ENCODE measurements at regions not wholly inside any gene's neighbourhood (a gene's known extent, or its start where the extent isn't known, plus 50 kb on each side); places are given as distances from the start of the nearest gene placed in this dataset.

DNA sequence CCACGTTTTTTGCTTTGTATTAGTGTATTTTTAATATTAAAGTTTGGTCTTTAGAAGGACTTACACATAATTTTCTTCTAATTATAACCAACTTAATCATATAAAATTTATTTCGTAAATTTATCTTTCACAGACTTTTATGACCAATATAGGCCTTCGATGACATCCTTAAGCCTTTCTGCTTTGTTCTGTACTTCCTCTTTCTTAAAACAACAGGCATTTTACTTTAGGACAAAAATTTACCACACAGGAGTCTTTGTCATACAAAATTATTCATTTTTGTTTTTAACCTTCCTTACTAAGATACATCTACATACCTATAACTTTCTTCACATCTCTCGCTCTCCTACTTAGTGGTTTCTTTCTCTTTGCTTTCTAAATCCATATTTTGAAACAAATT, 56.3 kb downstream of the RGS12 start:
- DNase-seq (ENCODE audit: low read depth), result no peak
- H3K4me3 ChIP-seq (ENCODE audit: control insufficient read depth, low read depth, low read length), result no peak overlapping the region
- TF ChIP-seq, protein P1, sequence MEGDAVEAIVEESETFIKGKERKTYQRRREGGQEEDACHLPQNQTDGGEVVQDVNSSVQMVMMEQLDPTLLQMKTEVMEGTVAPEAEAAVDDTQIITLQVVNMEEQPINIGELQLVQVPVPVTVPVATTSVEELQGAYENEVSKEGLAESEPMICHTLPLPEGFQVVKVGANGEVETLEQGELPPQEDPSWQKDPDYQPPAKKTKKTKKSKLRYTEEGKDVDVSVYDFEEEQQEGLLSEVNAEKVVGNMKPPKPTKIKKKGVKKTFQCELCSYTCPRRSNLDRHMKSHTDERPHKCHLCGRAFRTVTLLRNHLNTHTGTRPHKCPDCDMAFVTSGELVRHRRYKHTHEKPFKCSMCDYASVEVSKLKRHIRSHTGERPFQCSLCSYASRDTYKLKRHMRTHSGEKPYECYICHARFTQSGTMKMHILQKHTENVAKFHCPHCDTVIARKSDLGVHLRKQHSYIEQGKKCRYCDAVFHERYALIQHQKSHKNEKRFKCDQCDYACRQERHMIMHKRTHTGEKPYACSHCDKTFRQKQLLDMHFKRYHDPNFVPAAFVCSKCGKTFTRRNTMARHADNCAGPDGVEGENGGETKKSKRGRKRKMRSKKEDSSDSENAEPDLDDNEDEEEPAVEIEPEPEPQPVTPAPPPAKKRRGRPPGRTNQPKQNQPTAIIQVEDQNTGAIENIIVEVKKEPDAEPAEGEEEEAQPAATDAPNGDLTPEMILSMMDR (conservative IDR thresholded peaks at IDR 0.05; ENCODE audit: control insufficient read depth, insufficient read depth, low read depth, low read length), result no peak

DNA sequence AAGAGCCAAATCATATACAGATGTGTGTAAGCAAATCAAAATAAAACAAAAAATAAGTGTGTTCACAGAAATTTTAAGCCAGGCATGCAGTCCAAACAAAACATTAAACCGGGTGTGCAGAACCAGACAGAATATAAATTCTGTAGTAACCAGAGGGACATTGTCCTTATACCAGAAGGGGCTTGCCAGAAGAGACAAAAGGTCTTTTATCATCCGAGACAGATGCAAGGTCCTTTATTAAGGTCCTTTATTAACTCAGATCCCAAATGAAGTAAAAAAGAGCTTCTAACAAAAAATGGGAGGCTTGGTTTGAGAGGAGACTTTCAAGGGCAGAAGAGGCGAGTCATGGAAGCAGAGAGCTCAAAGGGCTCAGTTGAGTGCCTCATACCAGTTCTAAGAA, 59.2 kb downstream of the RGS12 start:
- TF ChIP-seq, protein P1 (conservative IDR thresholded peaks at IDR 0.05; ENCODE audit: control insufficient read depth, insufficient read depth, low read depth, low read length), result no peak
- no peak overlapping the region for H3K4me3 ChIP-seq (ENCODE audit: control insufficient read depth, low read depth, low read length)
- no peak for DNase-seq (ENCODE audit: low read depth)

DNA sequence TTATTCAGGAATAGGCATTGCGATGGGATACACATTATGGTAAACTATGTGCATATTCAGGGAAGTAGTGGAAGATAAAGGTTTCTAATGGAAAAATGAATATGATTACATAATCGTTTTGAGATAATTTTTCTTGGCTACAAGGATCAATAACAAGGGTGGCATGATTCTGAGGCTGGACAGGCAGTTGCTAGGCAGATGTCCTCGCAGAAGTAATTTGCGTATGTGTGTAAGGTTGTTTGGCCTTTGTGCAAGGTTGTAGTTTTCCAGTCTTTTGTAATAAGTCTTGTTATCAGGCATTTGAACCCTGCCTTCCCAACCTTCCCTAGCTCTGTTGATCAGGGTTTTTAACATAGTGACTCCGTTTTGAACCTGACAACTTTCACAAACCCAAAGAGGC, 59.7 kb downstream of the RGS12 start:
- no peak overlapping the region for H3K4me3 ChIP-seq (ENCODE audit: control insufficient read depth, low read depth, low read length)
- DNase-seq (ENCODE audit: low read depth), result no peak
- TF ChIP-seq, protein P1 (conservative IDR thresholded peaks at IDR 0.05; ENCODE audit: control insufficient read depth, insufficient read depth, low read depth, low read length), result no peak

DNA sequence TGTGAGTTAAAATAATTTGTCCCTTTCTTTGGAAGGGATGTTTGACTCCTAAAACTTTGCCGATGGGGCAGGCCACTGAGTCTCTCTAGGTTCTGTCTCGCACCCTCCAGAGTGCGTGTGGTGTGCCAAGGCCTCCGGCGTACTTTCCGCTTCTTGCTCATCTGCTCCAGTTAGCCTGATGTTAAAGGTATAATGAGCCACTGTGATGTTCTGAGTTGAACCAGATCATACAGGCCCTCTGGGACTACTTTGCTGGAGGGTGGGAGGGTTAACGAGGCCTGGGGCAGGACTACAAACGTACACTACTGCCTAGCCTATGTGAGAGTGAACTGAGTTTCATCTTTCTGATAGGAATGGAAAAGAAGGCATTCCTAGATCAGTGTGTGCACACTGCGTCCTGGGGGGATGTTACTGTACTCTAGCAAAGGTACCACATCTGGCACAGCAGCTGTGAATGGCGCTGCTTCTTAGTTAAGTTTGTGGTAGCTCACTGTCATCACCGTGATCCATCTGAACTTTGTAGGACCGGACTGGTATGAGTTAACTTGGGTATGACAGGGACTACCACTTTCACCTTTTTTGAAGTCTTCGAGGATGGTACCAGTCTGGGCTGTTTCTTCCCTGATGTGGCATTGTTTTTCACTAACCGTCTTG, 60.2 kb downstream of the RGS12 start:
- no peak for DNase-seq (ENCODE audit: low read depth)
- TF ChIP-seq, protein P1 (conservative IDR thresholded peaks at IDR 0.05; ENCODE audit: control insufficient read depth, insufficient read depth, low read depth, low read length), result no peak
- no peak overlapping the region for H3K4me3 ChIP-seq (ENCODE audit: control insufficient read depth, low read depth, low read length)

DNA sequence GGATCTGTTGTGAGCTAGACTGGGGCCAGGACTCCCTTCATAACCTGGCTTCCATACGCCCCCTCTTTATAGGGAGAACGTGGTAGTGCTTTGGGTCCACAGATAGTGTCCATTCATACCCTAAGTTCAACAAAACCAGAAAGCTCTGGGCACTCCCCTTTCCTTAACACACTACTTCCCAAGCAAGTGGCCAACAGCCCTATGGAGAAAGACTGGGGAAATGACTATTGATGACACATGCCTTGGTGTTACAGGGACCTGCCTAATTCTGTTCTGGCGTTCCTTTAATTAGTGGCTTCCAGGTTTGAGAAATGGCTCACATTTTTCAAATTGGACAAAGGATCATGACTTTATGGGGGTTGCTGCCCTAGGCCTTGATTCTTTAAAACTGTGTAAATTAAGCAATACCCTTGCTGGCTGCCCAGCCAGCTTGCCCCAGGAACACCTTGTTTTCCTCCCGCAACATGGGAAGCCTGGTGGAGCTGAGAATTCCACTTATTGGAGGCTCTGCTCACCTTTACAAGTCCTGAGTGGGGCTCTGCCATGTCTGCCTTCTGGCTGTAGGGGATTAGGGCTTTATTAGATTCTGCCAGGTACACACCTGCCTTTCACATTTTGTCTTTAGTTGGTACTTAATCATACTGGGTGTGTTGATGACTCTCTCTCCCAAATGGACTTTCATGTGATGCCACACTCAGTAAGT, 61.1 kb downstream of the RGS12 start:
- H3K4me3 ChIP-seq (ENCODE audit: control insufficient read depth, low read depth, low read length), result no peak overlapping the region
- TF ChIP-seq, protein P1 (conservative IDR thresholded peaks at IDR 0.05; ENCODE audit: control insufficient read depth, insufficient read depth, low read depth, low read length), result no peak
- no peak for DNase-seq (ENCODE audit: low read depth)

DNA sequence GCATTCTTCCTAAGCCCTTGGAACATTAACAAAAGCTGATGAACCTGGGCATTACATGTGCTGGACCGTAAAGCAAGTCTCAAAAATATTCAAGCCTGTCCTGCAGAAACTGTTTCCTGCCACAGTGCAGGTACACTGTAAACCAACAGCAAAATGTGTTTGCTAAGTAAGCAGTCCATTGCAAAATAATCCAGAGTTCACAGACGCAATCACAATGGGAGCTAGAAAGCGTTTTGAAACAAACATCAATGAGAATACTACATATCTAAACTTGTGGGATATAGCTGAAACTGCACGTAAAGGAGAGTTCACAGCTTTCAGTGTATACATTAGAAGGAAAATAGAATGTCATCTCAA, 61.6 kb downstream of the RGS12 start:
- TF ChIP-seq, protein P1 (conservative IDR thresholded peaks at IDR 0.05; ENCODE audit: control insufficient read depth, insufficient read depth, low read depth, low read length), result no peak
- DNase-seq (ENCODE audit: low read depth), result no peak
- no peak overlapping the region for H3K4me3 ChIP-seq (ENCODE audit: control insufficient read depth, low read depth, low read length)
